Natural killer cell (primary cell): ENCODE measurements at regions not wholly inside any gene's neighbourhood (a gene's known extent, or its start where the extent isn't known, plus 50 kb on each side); places are given as distances from the start of the nearest gene placed in this dataset.

Experiments
- ATAC-seq, 3 donors: fragments of 150-1000 bp in 2 of 3; fragments of 200-7000 bp in 1 of 3; cut with Tn5 transposase; 1 replicate in 1 of 3; 2 replicates in 2 of 3; pipeline ENCODE4 v1.10.0; 2021; ENCODE audit warnings: mild to moderate bottlenecking in 2 of 3, moderate library complexity in 2 of 3
- DNase-seq, 2 donors: peaks; one replicate each; pipeline versions ENCODE4 v3.0.0 to v3.0.0-alpha.2; 2013 to 2021; ENCODE audit warnings: mixed read lengths in 1 of 2
- H3K27ac ChIP-seq: one replicate; pipeline ENCODE4 v1.5.1; 2013; ENCODE audit warnings: mild to moderate bottlenecking, low read length
- H3K27me3 ChIP-seq: one replicate; pipeline ENCODE4 v1.6.1; 2013; ENCODE audit warnings: low read length; ENCODE audit not compliant: control insufficient read depth, insufficient read depth
- H3K36me3 ChIP-seq: one replicate; pipeline ENCODE4 v1.6.1; 2013; ENCODE audit warnings: low read length; ENCODE audit not compliant: control insufficient read depth, insufficient read depth
- H3K4me1 ChIP-seq: one replicate; pipeline ENCODE4 v1.6.1; 2013; ENCODE audit warnings: low read length; ENCODE audit not compliant: control insufficient read depth, insufficient read depth
- H3K4me3 ChIP-seq: one replicate; pipeline ENCODE4 v1.5.1; 2013; ENCODE audit warnings: low read length
- H3K9me3 ChIP-seq: one replicate; pipeline ENCODE4 v1.6.1; 2013; ENCODE audit warnings: low read length; ENCODE audit not compliant: control insufficient read depth, insufficient read depth
- H3K27ac Mint-ChIP-seq, 2 donors: one replicate each; pipeline ENCODE4 v1.8.0; 2022; ENCODE audit warnings: mild to moderate bottlenecking in 2 of 2, mixed read lengths in 2 of 2, moderate library complexity in 1 of 2
- H3K27me3 Mint-ChIP-seq, 2 donors: one replicate each; pipeline ENCODE4 v1.8.0; 2022; ENCODE audit warnings: low read depth in 2 of 2, mixed read lengths in 2 of 2
- H3K36me3 Mint-ChIP-seq: one replicate; pipeline ENCODE4 v1.8.0; 2022; ENCODE audit warnings: mixed read lengths
- H3K4me1 Mint-ChIP-seq, 2 donors: one replicate each; pipeline ENCODE4 v1.8.0; 2022; ENCODE audit warnings: mixed read lengths in 2 of 2
- H3K4me3 Mint-ChIP-seq: one replicate; pipeline ENCODE4 v1.8.0; 2022; ENCODE audit warnings: mild to moderate bottlenecking, moderate library complexity, mixed read lengths
- H3K9me3 Mint-ChIP-seq, 2 donors: one replicate each; pipeline ENCODE4 v1.8.0; 2022; ENCODE audit warnings: mixed read lengths in 2 of 2
- WGBS: methylation state at CpG from one replicate; pipeline ENCODE4 v1.1.7; 2013; ENCODE audit warnings: missing lambda C conversion rate; ENCODE audit not compliant: insufficient coverage; 5-methylcytosine and 5-hydroxymethylcytosine counted together
- intact Hi-C: fragments of 100-400 bp; cut with micrococcal nuclease; formaldehyde crosslinking; loops from one replicate; pipeline ENCODE4 v1.14.2; 2022
- TF ChIP-seq, protein P1 (sequence below): fragments of 200-600 bp; IDR thresholded peaks from one replicate; pipeline ENCODE4 v1.8.0; 2022; ENCODE audit warnings: antibody characterized with exemption

DNA sequence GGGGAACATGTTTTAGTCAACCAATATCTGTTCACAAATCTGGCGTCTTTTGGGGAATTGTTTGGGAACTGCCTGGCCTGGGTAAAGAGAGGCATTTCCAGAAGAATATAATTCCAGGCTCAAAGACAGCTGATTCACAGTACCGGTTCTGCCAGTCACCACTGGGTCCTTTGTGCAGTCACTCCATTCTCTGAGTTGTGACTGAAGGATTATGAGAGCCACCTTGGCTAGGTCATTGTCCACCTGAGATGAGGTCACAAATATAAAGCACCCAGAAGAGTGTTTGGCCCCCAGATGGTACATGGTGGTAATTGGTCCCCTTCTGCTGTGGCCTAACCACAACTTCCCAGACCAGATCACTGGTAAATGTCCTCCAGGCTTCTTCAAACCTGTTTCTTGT lies 121.0 kb upstream of the SPACA1 start:
- Histone ChIP-seq H3K27ac (no peak overlapping the region), H3K36me3 (no peaks in the 10 kb centered on the region), H3K27me3 (no peaks in the 10 kb centered on the region), H3K9me3 (no peaks in the 10 kb centered on the region), H3K4me3 (no peak overlapping the region), H3K4me1 (peaks cover 50% of the 10 kb centered on the region)
- WGBS, result 98% methylated on average over 2 of the region's 2 CpGs
- Mint-ChIP-seq H3K36me3 (no peaks in the 10 kb centered on the region), H3K27me3 (peaks cover 16 to 36% of the 10 kb centered on the region in 2 donors), H3K9me3 (no peaks in the 10 kb centered on the region), H3K27ac (no peak overlapping the region), H3K4me1 (peaks cover 44 to 46% of the 10 kb centered on the region in 2 donors), H3K4me3 (no peak overlapping the region)
- TF ChIP-seq, protein P1, sequence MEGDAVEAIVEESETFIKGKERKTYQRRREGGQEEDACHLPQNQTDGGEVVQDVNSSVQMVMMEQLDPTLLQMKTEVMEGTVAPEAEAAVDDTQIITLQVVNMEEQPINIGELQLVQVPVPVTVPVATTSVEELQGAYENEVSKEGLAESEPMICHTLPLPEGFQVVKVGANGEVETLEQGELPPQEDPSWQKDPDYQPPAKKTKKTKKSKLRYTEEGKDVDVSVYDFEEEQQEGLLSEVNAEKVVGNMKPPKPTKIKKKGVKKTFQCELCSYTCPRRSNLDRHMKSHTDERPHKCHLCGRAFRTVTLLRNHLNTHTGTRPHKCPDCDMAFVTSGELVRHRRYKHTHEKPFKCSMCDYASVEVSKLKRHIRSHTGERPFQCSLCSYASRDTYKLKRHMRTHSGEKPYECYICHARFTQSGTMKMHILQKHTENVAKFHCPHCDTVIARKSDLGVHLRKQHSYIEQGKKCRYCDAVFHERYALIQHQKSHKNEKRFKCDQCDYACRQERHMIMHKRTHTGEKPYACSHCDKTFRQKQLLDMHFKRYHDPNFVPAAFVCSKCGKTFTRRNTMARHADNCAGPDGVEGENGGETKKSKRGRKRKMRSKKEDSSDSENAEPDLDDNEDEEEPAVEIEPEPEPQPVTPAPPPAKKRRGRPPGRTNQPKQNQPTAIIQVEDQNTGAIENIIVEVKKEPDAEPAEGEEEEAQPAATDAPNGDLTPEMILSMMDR, result no peak
- no peak for DNase-seq
- intact Hi-C loops, result no loop called here
- ATAC-seq, result no peak

DNA sequence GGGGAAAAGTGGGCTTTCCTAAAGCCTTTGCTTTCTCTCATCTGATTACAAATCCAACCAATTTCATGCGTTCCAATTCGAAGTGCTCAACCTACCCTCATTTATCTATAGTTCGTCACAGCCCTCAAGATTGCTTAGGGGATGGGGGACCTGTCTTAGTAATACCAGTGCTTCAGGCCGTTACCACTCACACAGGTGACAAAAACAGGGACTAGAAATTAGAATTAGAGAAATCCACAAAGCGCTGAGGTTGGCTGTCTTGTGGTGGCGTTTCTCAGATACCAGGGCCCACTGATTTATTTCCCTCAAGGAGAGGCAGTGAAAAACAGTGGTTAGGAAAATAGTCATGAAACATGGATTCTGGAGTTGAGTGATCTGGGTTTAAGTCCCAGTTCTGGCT lies 121.6 kb upstream of the SPACA1 start:
- ATAC-seq (no peak), DNase-seq (no peak)
- H3K4me3 Mint-ChIP-seq, result no peak overlapping the region
- H3K27me3 ChIP-seq, result no peaks in the 10 kb centered on the region
- no peak overlapping the region for H3K27ac ChIP-seq
- peaks cover 44 to 46% of the 10 kb centered on the region in 2 donors for H3K4me1 Mint-ChIP-seq
- H3K4me3 ChIP-seq, result no peak overlapping the region
- H3K27me3 Mint-ChIP-seq, result peaks cover 20 to 41% of the 10 kb centered on the region in 2 donors
- TF ChIP-seq, protein P1, result no peak
- H3K36me3 ChIP-seq, result no peaks in the 10 kb centered on the region
- H3K9me3 ChIP-seq, result no peaks in the 10 kb centered on the region
- H3K36me3 Mint-ChIP-seq, result no peaks in the 10 kb centered on the region
- intact Hi-C loops, result no loop called here
- WGBS, result 82% methylated on average over 6 of the region's 6 CpGs
- peaks cover 50% of the 10 kb centered on the region for H3K4me1 ChIP-seq
- H3K9me3 Mint-ChIP-seq, result no peaks in the 10 kb centered on the region
- peak overlapping the region; percentile 26 to 58 for H3K27ac Mint-ChIP-seq

DNA sequence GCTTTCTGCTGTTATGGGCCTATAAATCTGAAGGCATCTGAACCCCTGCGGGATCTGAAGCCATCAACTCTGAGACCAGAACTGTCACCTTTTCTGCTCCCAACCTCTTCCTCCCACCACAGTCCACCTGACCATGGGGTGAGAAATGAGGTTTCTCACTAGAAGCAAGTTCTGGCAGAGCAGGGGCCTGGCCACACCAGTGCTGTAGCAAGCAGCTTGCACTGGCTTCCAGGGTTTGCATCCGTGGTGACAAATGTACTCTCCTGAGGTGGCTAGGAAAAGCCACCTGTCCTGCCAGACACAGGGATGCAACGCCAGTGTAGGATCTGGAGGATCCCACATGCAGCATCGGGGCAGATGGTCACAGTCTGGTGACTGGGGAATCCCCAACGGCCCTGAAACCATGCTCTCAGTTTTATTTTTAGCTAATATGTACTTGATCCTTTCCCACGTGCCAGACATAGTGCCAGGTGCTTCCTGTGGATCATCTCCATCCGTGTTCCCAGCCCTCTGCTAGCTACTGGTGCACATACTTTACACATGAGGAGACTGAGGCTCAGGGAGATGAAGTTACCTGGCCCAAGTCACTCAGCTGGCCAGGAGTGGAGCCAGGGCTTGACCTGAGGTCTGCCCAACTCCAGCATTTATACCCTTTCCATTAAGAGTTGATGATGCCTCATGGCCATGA lies 122.1 kb upstream of the SPACA1 start:
- no peaks in the 10 kb centered on the region for H3K9me3 Mint-ChIP-seq
- Histone ChIP-seq H3K27me3 (no peaks in the 10 kb centered on the region), H3K4me1 (peaks cover 50% of the 10 kb centered on the region), H3K9me3 (no peaks in the 10 kb centered on the region), H3K4me3 (no peak overlapping the region), H3K36me3 (no peaks in the 10 kb centered on the region), H3K27ac (peak overlapping the region; percentile 19)
- no peaks in the 10 kb centered on the region for H3K36me3 Mint-ChIP-seq
- peak overlapping the region; percentile 26 to 58 for H3K27ac Mint-ChIP-seq
- 4% methylated on average over 6 of the region's 7 CpGs for WGBS
- DNase-seq (peak; percentile 50 to 59), ATAC-seq (peak; percentile 65 to 89 (median 80))
- peaks cover 44 to 46% of the 10 kb centered on the region in 2 donors for H3K4me1 Mint-ChIP-seq
- peaks cover 25 to 43% of the 10 kb centered on the region in 2 donors for H3K27me3 Mint-ChIP-seq
- intact Hi-C loops, result loop anchor here (1.0 kb wide), 1 partner anchor 18 kb away; no protein-coding TSS in a partner anchor
- TF ChIP-seq, protein P1, result no peak
- no peak overlapping the region for H3K4me3 Mint-ChIP-seq
